OCI-LY3 (cell line): ENCODE measurements at regions not wholly inside any gene's neighbourhood (a gene's known extent, or its start where the extent isn't known, plus 50 kb on each side); places are given as distances from the start of the nearest gene placed in this dataset.

ENCODE experiments used
- H2AFZ ChIP-seq: fragments of 200-600, 300-600 bp; shearing (Covaris generic); 2 replicates; pipeline ENCODE4 v1.6.0; 2014; ENCODE audit warnings: antibody characterized with exemption, low read depth, low read length
- H3K27ac ChIP-seq: fragments of 200-600, 300-600 bp; sonication (generic); 2 replicates; pipeline ENCODE4 v1.5.1; 2014; ENCODE audit warnings: mild to moderate bottlenecking, low read length, moderate library complexity, mixed read lengths
- H3K27me3 ChIP-seq: fragments of 200-600, 300-600 bp; sonication (generic); 2 replicates; pipeline ENCODE4 v1.6.1; 2014; ENCODE audit warnings: low read depth, low read length, mixed read lengths
- H3K36me3 ChIP-seq: fragments of 200-600, 300-600 bp; sonication (generic); replicated peaks from 2 replicates; pipeline ENCODE3; 2014; ENCODE audit warnings: low read depth, low read length, mixed read lengths
- H3K4me1 ChIP-seq: fragments of 300-600, 200-600 bp; sonication (generic); 2 replicates; pipeline ENCODE4 v1.6.1; 2014; ENCODE audit warnings: low read length, mixed read lengths
- H3K4me2 ChIP-seq: fragments of 200-600, 300-600 bp; sonication (generic); 2 replicates; pipeline ENCODE4 v1.6.1; 2014; ENCODE audit warnings: low read length, mixed read lengths
- H3K4me3 ChIP-seq: fragments of 300-600, 200-600 bp; sonication (generic); 2 replicates; pipeline ENCODE4 v1.5.1; 2014; ENCODE audit warnings: antibody characterized with exemption, mild to moderate bottlenecking, low read length, moderate library complexity
- H3K79me2 ChIP-seq: fragments of 300-600, 200-600 bp; shearing (Covaris generic); 2 replicates; pipeline ENCODE4 v1.6.1; 2014; ENCODE audit warnings: mild to moderate bottlenecking, low read length, mixed read lengths
- H3K9ac ChIP-seq: fragments of 300-600, 200-600 bp; shearing (Covaris generic); 2 replicates; pipeline ENCODE4 v1.6.0; 2014; ENCODE audit warnings: mild to moderate bottlenecking, low read length, moderate library complexity
- H3K9me3 ChIP-seq: fragments of 200-600, 300-600 bp; shearing (Covaris generic); 2 replicates; pipeline ENCODE4 v1.6.1; 2014; ENCODE audit warnings: low read length, mixed read lengths; ENCODE audit not compliant: insufficient read depth
- H4K20me1 ChIP-seq: fragments of 200-600, 300-600 bp; sonication (generic); 2 replicates; pipeline ENCODE4 v1.6.1; 2016; ENCODE audit warnings: low read length, mixed read lengths; ENCODE audit not compliant: insufficient read depth
- CTCF ChIP-seq: fragments of 200-600, 300-600 bp; sonication (generic); IDR thresholded peaks from 2 replicates; pipeline ENCODE4 v1.5.1; 2014; ENCODE audit warnings: antibody characterized with exemption, low read length, low read depth
- EZH2phosphoT487 ChIP-seq: fragments of 200-600 bp; shearing (Covaris generic); IDR thresholded peaks from 2 replicates; pipeline ENCODE4 v1.6.1; 2018; ENCODE audit warnings: antibody characterized with exemption, mixed run types, low read depth

- no peaks in the 10 kb centered on the region for H3K27me3 ChIP-seq
- peaks cover 15% of the 10 kb centered on the region for H3K9me3 ChIP-seq
- H4K20me1 ChIP-seq, result no peaks in the 10 kb centered on the region
- H3K79me2 ChIP-seq, result no peaks in the 10 kb centered on the region
- TF ChIP-seq CTCF (no peak), EZH2phosphoT487 (no peak)
- H3K36me3 ChIP-seq, result no peaks in the 10 kb centered on the region
- no peak overlapping the region for H3K4me2 ChIP-seq
- no peak overlapping the region for H3K27ac ChIP-seq
- H3K4me1 ChIP-seq, result peaks cover 25% of the 10 kb centered on the region
- no peak overlapping the region for H2AFZ ChIP-seq
- no peak overlapping the region for H3K9ac ChIP-seq
- H3K4me3 ChIP-seq, result no peak overlapping the region
Observed at GRCh38 chr15:100809587-100809986, 70.0 kb upstream of the ALDH1A3 start.

- peaks cover 25% of the 10 kb centered on the region for H3K4me1 ChIP-seq
- no peaks in the 10 kb centered on the region for H3K27me3 ChIP-seq
- no peak overlapping the region for H3K27ac ChIP-seq
- H3K9ac ChIP-seq, result no peak overlapping the region
- no peak overlapping the region for H3K4me3 ChIP-seq
- H2AFZ ChIP-seq, result no peak overlapping the region
- H3K9me3 ChIP-seq, result peaks cover 15% of the 10 kb centered on the region
- peak overlapping the region; percentile 15; the same call in 1 of the 2 replicates for H3K4me2 ChIP-seq
- no peaks in the 10 kb centered on the region for H4K20me1 ChIP-seq
- TF ChIP-seq EZH2phosphoT487 (no peak), CTCF (no peak)
- H3K36me3 ChIP-seq, result no peaks in the 10 kb centered on the region
- H3K79me2 ChIP-seq, result no peaks in the 10 kb centered on the region
Observed at GRCh38 chr15:100810229-100810628, 69.4 kb upstream of the ALDH1A3 start.

- Histone ChIP-seq H3K27ac (no peak overlapping the region), H3K4me3 (no peak overlapping the region), H3K9me3 (peaks cover 21% of the 10 kb centered on the region), H2AFZ (no peak overlapping the region), H3K4me1 (peaks cover 23% of the 10 kb centered on the region), H3K79me2 (no peaks in the 10 kb centered on the region), H3K36me3 (no peaks in the 10 kb centered on the region), H3K9ac (no peak overlapping the region), H3K4me2 (0 out of 2 replicates have a peak overlapping the region, but pooled peaks have one; percentile 15), H4K20me1 (no peaks in the 10 kb centered on the region), H3K27me3 (no peaks in the 10 kb centered on the region)
- TF ChIP-seq EZH2phosphoT487, result no peak
- no peak for TF ChIP-seq CTCF
Observed at GRCh38 chr15:100810831-100811230, 68.8 kb upstream of the ALDH1A3 start.

- H3K4me1 ChIP-seq, result peaks cover 13% of the 10 kb centered on the region
- H3K9ac ChIP-seq, result no peak overlapping the region
- no peaks in the 10 kb centered on the region for H3K36me3 ChIP-seq
- no peaks in the 10 kb centered on the region for H3K79me2 ChIP-seq
- peaks cover 28% of the 10 kb centered on the region for H3K9me3 ChIP-seq
- no peak for TF ChIP-seq CTCF
- TF ChIP-seq EZH2phosphoT487, result no peak
- H3K4me3 ChIP-seq, result no peak overlapping the region
- H2AFZ ChIP-seq, result no peak overlapping the region
- no peaks in the 10 kb centered on the region for H4K20me1 ChIP-seq
- no peak overlapping the region for H3K4me2 ChIP-seq
- H3K27me3 ChIP-seq, result no peaks in the 10 kb centered on the region
- H3K27ac ChIP-seq, result no peak overlapping the region
Observed at GRCh38 chr15:100812802-100813201, 66.8 kb upstream of the ALDH1A3 start.
